NCI-H1105 treated with DMSO at 0.1 percent for 48 hours (cell line): ENCODE measurements at regions not wholly inside any gene's neighbourhood (a gene's known extent, or its start where the extent isn't known, plus 50 kb on each side); places are given as distances from the start of the nearest gene placed in this dataset.
"Not testable (repeated sequence)": the region's sequence is repeated elsewhere in the genome, so short reads cannot be mapped to it uniquely, and the experiment has no call there.

Experiments
- DNase-seq: peaks from one replicate; lab custom pipeline; 2025; lab: John Stamatoyannopoulos, UW

- DNase-seq = not testable (repeated sequence)
Observed at GRCh38 chr5:176018598-176018997, 50.5 kb upstream of the THOC3 start.

- not testable (repeated sequence) for DNase-seq
Observed at GRCh38 chr5:176020852-176021251, 52.7 kb upstream of the THOC3 start.

- not testable (repeated sequence) for DNase-seq
Observed at GRCh38 chr5:176023535-176023934, 55.4 kb upstream of the THOC3 start.

GRCh38 chr5:176029445-176029844 is 61.3 kb upstream of the THOC3 start:
- not testable (repeated sequence) for DNase-seq

- not testable (repeated sequence) for DNase-seq
Observed at GRCh38 chr5:176030361-176031117, 62.4 kb upstream of the THOC3 start.

GRCh38 chr5:176031118-176031510 is 63.0 kb upstream of the THOC3 start:
- not testable (repeated sequence) for DNase-seq

GRCh38 chr5:176033186-176033585 is 65.1 kb upstream of the THOC3 start:
- DNase-seq = not testable (repeated sequence)

GRCh38 chr5:176034407-176035200 is 66.5 kb upstream of the THOC3 start:
- not testable (repeated sequence) for DNase-seq

- DNase-seq = not testable (repeated sequence)
Observed at GRCh38 chr5:176035201-176035530, 67.1 kb upstream of the THOC3 start.

GRCh38 chr5:176035816-176036308 is 67.7 kb upstream of the THOC3 start:
- DNase-seq = not testable (repeated sequence)

- not testable (repeated sequence) for DNase-seq
Observed at GRCh38 chr5:176036391-176036790, 68.3 kb upstream of the THOC3 start.

GRCh38 chr5:176037190-176037589 is 69.1 kb upstream of the THOC3 start:
- not testable (repeated sequence) for DNase-seq

- DNase-seq = not testable (repeated sequence)
Observed at GRCh38 chr5:176040105-176040801, 72.1 kb upstream of the THOC3 start.

- DNase-seq = not testable (repeated sequence)
Observed at GRCh38 chr5:176041248-176041994, 73.3 kb upstream of the THOC3 start.

GRCh38 chr5:176042020-176042658 is 74.0 kb upstream of the THOC3 start:
- DNase-seq = not testable (repeated sequence)

GRCh38 chr5:176043252-176043829 is 75.2 kb upstream of the THOC3 start:
- DNase-seq = not testable (repeated sequence)

GRCh38 chr5:176043986-176044385 is 75.9 kb upstream of the THOC3 start:
- not testable (repeated sequence) for DNase-seq

- not testable (repeated sequence) for DNase-seq
Observed at GRCh38 chr5:176044431-176044830, 76.3 kb upstream of the THOC3 start.

GRCh38 chr5:176045442-176045841 is 77.3 kb upstream of the THOC3 start:
- DNase-seq = not testable (repeated sequence)

- not testable (repeated sequence) for DNase-seq
Observed at GRCh38 chr5:176048671-176049070, 80.6 kb upstream of the THOC3 start.
